ENCODE measurements at regions not wholly inside any gene's neighbourhood (a gene's known extent, or its start where the extent isn't known, plus 50 kb on each side); places are given as distances from the start of the nearest gene placed in this dataset.
"Not testable (repeated sequence)": the region's sequence is repeated elsewhere in the genome, so short reads cannot be mapped to it uniquely, and the experiment has no call there.

DNA sequence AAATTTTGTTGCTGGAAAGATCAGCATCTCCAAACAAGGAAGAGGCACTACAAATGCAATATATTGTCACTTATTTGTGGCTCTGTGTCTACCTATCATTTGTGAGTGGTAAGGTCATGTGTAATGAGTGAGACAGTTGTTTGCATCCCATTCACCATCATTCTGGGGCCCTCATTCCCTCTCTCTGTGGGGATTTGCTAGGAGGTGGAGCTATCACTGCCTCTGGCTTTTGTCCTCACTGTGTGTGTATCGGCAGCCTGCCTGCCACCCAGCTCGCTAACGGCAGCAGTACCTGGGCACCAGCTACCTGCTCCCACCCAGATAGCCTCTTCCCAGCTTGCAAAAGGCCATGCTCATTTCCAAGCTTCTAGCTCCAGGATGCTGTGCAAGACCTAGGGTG is 379.2 kb upstream of the ZFHX3 start:
- DNase-seq = no peak

DNA sequence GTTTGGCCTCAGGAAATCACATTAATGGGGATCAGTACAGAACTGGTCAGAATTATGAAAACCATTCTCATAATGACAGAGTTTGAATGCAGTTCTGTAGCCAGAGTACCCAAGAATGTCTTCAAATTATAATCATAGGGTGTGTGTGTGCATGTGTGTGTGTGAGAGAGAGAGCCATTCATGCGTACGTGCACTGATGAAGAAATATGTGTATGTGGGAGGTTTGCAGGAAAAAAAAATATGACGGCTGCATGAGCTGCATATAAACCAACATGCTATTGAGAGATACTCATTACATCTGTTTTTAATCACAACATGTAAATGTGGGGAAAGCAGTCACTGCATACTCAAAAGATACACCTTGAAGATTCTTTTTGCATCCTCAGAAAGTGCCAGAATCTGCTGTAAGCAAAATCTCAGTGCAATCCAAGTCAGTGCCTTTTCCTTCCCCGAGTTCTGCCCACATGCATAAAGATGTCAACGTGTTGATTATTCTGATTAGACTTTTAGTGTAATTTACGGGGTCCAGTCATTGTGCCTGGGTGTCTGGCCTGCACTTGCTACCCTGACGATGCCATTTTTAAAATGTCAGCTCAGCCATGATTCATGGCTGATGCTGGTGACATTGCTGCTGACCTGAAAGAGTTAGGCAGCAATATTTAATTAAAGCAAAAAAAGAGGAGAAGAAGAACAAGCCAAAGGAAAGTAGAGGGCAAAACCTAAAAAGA is 378.7 kb upstream of the ZFHX3 start:
- DNase-seq = no peak

DNA sequence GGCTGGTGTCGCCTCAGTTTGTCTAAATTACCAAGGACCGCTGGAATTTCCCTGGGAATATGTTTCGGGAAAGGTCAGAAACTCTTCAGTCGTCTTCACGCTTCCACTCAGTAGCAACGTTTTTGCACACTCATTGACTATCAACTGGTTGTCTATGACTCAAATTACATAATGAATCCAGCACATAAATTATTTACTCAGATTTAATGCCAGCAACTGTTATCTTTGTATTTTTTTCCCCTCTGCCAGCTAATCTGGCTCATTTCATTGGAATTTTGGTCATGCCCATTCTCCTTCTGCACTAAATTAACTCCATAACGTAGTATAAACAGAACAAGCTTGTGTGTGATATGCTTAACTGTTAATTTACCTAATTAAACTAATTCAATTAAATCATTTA is 372.7 kb upstream of the ZFHX3 start:
- DNase-seq = no peak

DNA sequence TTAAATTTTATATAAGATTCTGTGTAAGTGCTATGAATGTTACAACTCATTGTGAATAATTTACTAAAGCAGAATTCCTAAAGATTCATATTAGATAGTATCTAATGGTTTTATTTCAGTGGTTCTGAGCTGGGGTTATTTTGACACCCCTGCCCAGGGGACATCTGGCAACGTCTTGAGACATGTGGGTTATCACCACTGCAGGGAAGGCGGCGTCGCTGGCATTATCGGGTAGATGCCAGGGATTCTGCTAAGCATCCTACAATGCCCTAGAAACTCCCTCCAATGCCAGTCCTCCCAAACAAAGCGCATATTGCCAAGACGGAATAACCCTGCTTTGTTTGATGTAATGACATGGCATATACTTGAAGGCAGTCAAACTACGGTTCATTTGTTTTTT is 372.3 kb upstream of the ZFHX3 start:
- no peak for DNase-seq

GRCh38 chr16:73418691-73419090 is 370.8 kb upstream of the ZFHX3 start:
- no peak for DNase-seq

DNA sequence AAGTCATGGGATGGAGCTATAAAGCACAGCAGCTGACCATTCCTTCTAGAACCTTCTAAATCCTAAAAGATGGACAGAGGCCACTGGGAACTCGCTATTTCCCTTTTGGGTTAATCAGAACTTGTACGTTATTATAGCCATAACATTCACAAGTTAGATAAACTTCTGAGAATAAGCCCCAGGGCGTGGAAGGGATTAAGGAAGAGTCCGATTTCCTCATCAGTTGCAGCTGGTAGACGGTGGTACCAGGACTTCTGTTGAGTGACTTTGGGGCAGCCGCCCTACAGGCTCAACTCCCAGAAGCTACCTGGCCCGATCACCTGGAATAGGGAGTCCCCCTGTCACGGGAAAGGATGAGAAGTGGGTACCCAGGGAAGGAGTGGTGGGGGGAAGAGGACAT is 370.1 kb upstream of the ZFHX3 start:
- DNase-seq = no peak

GRCh38 chr16:73415286-73415685 is 367.4 kb upstream of the ZFHX3 start:
- DNase-seq = no peak

- DNase-seq = no peak
Observed at GRCh38 chr16:73414638-73415037, 366.7 kb upstream of the ZFHX3 start.

DNA sequence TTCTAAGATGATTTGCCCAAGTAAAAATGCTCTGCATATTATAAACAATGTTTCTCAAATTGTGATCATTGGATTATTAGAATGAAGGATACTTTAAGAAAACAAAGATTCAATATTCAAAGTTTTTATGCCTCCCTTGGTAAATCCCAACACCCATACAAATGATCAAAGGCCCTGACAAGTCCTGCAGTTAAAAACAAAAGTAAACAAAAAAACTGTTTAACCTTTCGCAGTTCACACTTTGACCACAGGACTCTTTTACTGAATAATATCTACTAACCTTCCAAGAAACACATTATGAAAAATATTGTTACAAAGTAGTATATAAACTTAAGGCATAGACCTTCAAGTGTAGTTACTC is 365.9 kb upstream of the ZFHX3 start:
- no peak for DNase-seq

- DNase-seq = no peak
Observed at GRCh38 chr16:73413091-73413829, 365.3 kb upstream of the ZFHX3 start.

GRCh38 chr16:73412416-73412815 is 364.5 kb upstream of the ZFHX3 start:
- no peak for DNase-seq

DNA sequence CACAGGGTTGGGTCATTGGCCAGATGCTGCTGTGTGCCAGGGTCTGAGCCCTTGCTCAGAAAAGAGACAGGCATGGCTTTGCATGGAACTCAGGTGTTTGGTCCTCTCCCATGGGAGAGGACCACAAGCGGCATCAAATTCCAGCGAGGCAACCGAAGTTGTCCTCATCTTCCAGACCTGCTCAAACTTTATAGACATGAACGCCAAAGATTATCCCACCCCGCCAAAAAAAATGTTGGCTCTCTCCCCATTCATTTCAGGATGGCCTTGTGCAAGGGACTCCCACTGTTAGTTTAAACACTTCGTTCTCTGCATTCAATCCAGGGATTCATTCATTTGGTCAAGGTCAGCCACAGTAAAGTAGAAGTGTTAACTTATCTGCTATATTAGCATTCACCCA is 360.8 kb upstream of the ZFHX3 start:
- DNase-seq = no peak

DNA sequence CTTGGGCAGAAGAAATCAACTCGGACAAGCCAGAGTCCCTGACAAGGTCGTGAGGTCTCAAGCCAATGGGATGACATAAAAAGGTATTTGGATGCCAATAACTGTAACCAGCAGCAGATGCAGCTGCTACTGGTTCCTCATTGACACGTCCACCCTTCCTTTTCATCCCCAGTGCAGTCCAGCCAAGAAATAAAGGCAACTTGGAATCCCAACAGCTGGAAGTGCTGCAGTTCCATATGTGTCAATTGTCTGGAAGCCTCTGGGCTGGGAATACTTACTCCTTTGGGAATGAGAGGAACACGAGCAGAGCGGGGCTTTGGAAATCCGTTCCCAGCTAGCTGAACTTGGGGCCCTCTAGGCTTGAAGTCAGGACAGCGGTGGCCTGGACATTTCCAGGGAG is 360.4 kb upstream of the ZFHX3 start:
- DNase-seq = no peak

GRCh38 chr16:73405851-73406250 is 357.9 kb upstream of the ZFHX3 start:
- DNase-seq = no peak

DNA sequence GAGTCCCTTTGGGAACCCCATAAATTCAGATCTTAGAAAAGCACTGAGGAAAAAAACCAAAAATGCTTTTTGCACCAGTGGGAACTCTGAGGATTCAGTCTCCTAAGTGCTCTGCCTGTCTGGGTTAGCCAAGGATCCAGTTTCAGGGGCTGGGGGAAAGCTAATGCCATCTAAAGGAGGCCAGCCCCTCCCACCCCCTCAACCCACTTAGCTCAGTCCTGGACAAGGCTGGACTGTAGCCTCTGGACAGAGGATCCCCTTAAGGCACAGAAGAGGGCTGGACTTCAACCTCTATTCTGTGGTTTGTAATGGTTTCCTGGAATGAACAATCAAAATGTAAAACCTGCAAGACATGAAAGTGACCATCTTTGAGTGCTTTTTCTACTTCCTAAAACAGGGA is 356.1 kb upstream of the ZFHX3 start:
- DNase-seq = no peak

DNA sequence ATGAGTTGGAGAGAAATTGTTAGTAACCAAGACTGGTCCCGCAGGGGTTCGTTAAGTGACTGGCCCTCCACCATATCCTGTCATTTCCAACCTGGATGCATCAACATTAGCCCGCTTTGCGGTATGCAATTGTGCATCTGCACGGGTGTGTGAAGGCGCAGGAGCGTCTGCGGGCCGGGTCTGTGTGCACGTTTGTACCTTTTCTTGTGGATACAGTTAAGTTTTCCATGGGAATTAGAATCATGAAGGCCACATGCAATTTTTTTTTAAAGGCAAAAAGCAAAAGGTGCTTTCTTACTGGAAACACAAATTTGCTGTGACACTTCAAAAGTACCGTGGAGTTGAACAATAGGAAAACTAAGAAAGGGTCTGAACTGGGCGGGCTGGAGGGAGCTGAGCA is 355.4 kb upstream of the ZFHX3 start:
- no peak for DNase-seq

GRCh38 chr16:73400951-73401350 is 353.0 kb upstream of the ZFHX3 start:
- DNase-seq = no peak

DNA sequence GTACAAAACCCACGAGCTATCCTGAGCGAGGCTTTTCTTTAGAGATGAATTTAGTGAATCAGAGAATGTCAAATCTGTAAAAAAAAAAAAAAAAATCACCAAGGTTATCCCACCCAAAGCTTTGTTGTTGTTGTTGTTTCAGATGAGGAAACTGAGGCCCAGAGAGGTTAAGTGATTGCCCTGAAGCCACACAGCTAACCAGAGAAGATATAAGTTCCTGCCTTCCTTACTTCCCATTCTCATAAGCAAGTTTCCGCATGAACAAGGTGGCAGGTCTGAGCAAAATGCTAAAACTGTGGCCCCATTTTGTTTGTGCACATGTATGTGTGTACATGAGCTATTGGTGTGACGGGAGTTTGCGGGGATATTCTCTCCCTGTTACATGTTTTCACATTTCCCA is 352.1 kb upstream of the ZFHX3 start:
- no peak for DNase-seq

DNA sequence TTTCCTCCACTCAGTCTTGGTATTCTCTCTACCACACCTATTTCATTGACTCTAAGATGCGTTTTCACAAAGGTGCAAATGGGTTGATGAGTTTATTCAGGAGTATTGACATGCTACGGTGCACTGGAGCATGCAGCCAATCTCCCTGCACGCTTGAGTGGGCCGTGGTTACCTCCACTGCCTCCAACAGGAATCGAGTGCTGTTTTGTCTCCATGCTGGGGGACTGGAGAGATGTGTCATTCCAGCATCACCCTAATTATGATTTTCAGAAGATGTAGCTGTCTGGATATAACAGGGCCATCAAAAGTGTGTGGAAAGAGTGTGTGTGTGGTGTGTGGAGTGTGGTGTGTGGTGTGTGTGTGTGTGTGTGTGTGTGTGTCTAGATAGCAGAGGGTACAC is 351.6 kb upstream of the ZFHX3 start:
- no peak for DNase-seq

DNA sequence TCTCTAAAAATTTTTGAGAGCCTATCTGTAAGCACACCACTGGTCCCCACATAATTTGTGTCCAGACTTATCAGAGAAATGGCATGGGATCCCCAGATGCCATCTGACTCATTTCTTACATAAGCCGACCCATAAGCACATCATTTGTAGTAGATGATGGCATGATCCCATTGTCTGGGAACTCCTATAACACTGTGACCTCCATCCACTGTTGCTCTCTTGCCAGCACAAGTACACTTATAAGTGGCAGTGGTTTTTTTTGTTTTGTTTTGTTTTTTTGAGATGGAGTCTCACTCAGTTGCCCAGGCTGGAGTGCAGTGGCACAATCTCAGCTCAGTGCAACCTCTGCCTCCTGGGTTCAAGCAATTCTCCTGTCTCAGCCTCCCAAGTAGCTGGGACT is 350.7 kb upstream of the ZFHX3 start:
- DNase-seq = not testable (repeated sequence)

GRCh38 chr16:73396556-73396955 is 348.6 kb upstream of the ZFHX3 start:
- peak; percentile 93 for DNase-seq

DNA sequence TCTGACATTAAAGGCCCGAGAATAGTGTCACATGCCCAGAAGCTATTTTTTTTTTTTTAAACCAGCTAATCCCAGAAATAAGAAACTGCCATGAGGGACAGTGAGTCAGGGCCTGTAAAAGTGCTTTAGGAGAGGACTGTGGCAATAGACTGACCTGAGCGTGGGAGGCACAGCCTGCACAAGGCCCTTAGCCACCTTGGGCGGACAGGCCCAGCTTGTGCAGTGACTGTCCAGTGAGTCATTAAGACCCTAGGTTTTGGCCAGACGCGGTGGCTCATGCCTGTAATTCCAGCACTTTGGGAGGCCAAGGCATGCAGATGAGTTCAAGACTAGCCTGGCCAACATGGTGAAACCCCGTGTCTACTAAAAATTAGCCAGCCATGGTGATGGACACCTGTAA is 343.0 kb upstream of the ZFHX3 start:
- DNase-seq = no peak

- no peak for DNase-seq
Observed at GRCh38 chr16:73390491-73390890, 342.6 kb upstream of the ZFHX3 start.

GRCh38 chr16:73389085-73389484 is 341.2 kb upstream of the ZFHX3 start:
- DNase-seq = no peak

DNA sequence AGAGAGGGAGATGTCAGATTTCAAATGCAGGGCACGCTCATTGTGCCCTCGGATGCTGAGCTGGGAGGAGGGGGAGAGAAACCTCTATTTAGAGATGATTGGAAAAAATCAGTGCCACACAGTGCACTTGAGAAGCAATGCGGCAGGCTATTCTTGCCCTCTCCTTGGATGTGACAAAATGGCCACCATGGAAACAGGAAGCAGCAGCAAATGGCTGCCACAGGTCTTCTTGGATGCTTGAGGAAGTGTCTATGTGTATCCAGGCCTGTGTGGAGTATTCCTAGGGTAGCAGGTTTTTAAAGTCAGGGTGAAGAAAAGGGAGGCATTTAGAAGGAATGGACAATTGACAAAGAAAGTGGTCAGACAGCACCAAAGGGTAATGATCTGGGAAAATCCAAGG is 340.1 kb upstream of the ZFHX3 start:
- no peak for DNase-seq
